HG02623 (cell line): ENCODE measurements at regions not wholly inside any gene's neighbourhood (a gene's known extent, or its start where the extent isn't known, plus 50 kb on each side); places are given as distances from the start of the nearest gene placed in this dataset.
"Not testable (repeated sequence)": the region's sequence is repeated elsewhere in the genome, so short reads cannot be mapped to it uniquely, and the experiment has no call there.

Experiments
- ATAC-seq: cut with Tn5 transposase; IDR thresholded peaks from one replicate; pipeline ENCODE4 v1.9.1; 2021; ENCODE audit warnings: moderate library complexity; ENCODE audit not compliant: unreplicated experiment

- ATAC-seq, result no peak
These were observed 93.9 kb upstream of the EPHA3 start for GRCh38 chr3:89013536-89013935.

- ATAC-seq, result no peak
These were observed 89.9 kb upstream of the EPHA3 start for GRCh38 chr3:89017531-89017930.

- no peak for ATAC-seq
These were observed 82.2 kb upstream of the EPHA3 start for GRCh38 chr3:89025185-89025584.

GRCh38 chr3:89032346-89033013 is 74.9 kb upstream of the EPHA3 start:
- ATAC-seq, result no peak

GRCh38 chr3:89034723-89035122 is 72.7 kb upstream of the EPHA3 start:
- not testable (repeated sequence) for ATAC-seq

GRCh38 chr3:89038869-89039268 is 68.6 kb upstream of the EPHA3 start:
- no peak for ATAC-seq

- ATAC-seq, result no peak
These were observed 65.1 kb upstream of the EPHA3 start for GRCh38 chr3:89042236-89042835.

- no peak for ATAC-seq
These were observed 64.0 kb upstream of the EPHA3 start for GRCh38 chr3:89043406-89043932.

- ATAC-seq, result no peak
These were observed 60.8 kb upstream of the EPHA3 start for GRCh38 chr3:89046661-89047060.

GRCh38 chr3:89049119-89049518 is 58.3 kb upstream of the EPHA3 start:
- no peak for ATAC-seq

- no peak for ATAC-seq
These were observed 55.0 kb upstream of the EPHA3 start for GRCh38 chr3:89052386-89052785.

GRCh38 chr3:89057398-89057797 is 50.0 kb upstream of the EPHA3 start:
- ATAC-seq, result no peak
